Ascending aorta (tissue), 2 donors: ENCODE measurements at regions not wholly inside any gene's neighbourhood (a gene's known extent, or its start where the extent isn't known, plus 50 kb on each side); places are given as distances from the start of the nearest gene placed in this dataset.

ENCODE experiments used
- DNase-seq, 2 donors: peaks; one replicate each; pipeline ENCODE4 v3.0.0-alpha.2; 2019; ENCODE audit warnings: low spot score in 2 of 2
- H3K27ac ChIP-seq, 2 donors: fragments of 200-600 bp; sonication (generic); one replicate each; pipeline ENCODE4 v1.5.1; 2016 to 2017; ENCODE audit warnings: mild to moderate bottlenecking in 1 of 2
- H3K27me3 ChIP-seq: fragments of 200-600 bp; sonication (generic); one replicate; pipeline ENCODE4 v1.5.1; 2017
- H3K36me3 ChIP-seq, 2 donors: fragments of 200-600 bp; sonication (generic); one replicate each; pipeline ENCODE4 v1.5.1; 2016
- H3K4me1 ChIP-seq, 2 donors: fragments of 200-600 bp; sonication (generic); one replicate each; pipeline ENCODE4 v1.5.1; 2016 to 2017; ENCODE audit warnings: mild to moderate bottlenecking in 1 of 2
- H3K4me3 ChIP-seq, 2 donors: fragments of 200-600 bp; sonication (generic); one replicate each; pipeline ENCODE4 v1.5.1; 2016 to 2017; ENCODE audit warnings: mild to moderate bottlenecking in 1 of 2
- H3K9me3 ChIP-seq, 2 donors: fragments of 200-600 bp; sonication (generic); one replicate each; pipeline ENCODE4 v1.5.1; 2016
- intact Hi-C: fragments of 100-400 bp; cut with DNase I; formaldehyde crosslinking; loops from one replicate; pipeline ENCODE4 v1.15.1; 2023
- TF ChIP-seq, protein P1 (sequence below), 3 experiments: fragments of 200-600 bp in 2 of 3; fragments of 450-650 bp in 1 of 3; sonication (generic) in 2 of 3; IDR thresholded peaks; one replicate each; pipeline ENCODE4 v1.5.1; 2016 to 2019; ENCODE audit warnings: antibody characterized with exemption in 3 of 3, mild to moderate bottlenecking in 1 of 3, moderate library complexity in 1 of 3

DNA sequence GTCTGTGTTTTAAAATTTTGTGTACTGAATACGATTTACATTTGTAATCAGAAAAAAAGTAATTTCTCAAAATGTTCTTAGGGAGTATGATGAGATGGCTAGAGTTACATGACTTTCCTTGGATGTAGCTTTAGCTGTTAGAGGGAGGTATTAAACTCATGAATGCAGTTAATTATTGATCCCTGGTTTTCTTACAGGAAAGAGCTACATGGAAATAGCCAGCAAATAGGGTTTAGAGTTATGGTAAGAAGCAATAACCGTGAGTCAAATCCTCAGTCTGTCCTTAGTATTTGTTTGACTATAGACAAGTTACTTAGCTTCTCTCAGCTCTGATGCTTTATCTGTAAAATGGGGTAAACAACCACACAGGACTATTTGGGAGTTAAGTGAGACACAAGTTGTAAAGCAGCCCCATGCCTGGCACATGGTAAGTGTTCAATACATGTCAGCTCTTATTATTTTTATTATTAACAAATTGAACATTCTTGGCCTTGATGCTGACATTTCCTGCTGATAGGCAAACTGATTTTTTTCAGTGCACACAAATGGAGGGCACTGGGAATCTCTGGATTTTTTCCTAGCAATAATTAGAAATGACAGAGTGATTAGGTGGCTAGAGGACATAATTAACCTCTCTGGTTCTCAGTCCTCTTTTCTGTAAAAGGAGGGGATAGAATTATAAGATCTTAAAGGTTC is 204.5 kb upstream of the PHYHIPL start:
- H3K9me3 ChIP-seq, result no peaks in the 10 kb centered on the region
- H3K27ac ChIP-seq, result no peak overlapping the region
- intact Hi-C loops, result no loop called here
- no peak for DNase-seq
- H3K4me1 ChIP-seq, result no peaks in the 10 kb centered on the region
- H3K36me3 ChIP-seq, result no peaks in the 10 kb centered on the region
- no peaks in the 10 kb centered on the region for H3K27me3 ChIP-seq
- TF ChIP-seq, protein P1, sequence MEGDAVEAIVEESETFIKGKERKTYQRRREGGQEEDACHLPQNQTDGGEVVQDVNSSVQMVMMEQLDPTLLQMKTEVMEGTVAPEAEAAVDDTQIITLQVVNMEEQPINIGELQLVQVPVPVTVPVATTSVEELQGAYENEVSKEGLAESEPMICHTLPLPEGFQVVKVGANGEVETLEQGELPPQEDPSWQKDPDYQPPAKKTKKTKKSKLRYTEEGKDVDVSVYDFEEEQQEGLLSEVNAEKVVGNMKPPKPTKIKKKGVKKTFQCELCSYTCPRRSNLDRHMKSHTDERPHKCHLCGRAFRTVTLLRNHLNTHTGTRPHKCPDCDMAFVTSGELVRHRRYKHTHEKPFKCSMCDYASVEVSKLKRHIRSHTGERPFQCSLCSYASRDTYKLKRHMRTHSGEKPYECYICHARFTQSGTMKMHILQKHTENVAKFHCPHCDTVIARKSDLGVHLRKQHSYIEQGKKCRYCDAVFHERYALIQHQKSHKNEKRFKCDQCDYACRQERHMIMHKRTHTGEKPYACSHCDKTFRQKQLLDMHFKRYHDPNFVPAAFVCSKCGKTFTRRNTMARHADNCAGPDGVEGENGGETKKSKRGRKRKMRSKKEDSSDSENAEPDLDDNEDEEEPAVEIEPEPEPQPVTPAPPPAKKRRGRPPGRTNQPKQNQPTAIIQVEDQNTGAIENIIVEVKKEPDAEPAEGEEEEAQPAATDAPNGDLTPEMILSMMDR (IDR thresholded peaks at IDR 0.05), result no peak
- H3K4me3 ChIP-seq, result no peak overlapping the region

DNA sequence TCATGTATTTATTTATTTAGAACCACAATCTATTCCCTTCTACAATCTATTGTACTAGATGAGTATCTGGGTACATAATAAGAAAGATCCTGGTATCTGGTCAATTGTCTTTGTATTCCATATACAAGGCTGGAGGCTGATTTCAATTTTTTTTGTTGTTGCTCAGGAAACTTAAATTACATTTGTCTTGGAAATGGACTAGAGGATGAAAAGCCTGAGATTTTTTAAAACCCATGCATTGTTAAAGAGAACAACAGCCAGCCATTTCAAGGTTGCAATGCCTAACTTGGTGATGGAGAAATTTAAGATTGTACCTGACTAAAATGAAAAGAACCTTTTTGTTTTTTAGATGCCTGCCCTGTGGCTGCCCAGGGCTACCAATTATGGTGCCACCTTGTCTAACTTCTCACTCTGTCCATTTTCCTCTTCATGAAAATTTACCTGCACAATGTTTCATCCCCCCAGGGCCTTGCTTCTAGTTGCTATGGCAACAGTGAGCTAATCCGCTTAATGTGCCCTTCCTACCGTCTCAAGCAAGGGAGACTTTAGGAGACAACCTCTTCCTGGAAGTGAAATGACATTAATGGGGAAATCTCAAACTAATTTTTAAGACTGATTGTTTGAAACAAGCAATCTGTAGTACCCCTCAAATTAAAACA is 203.7 kb upstream of the PHYHIPL start:
- H3K27ac ChIP-seq, result no peak overlapping the region
- no peak for DNase-seq
- H3K9me3 ChIP-seq, result no peaks in the 10 kb centered on the region
- H3K4me1 ChIP-seq, result no peaks in the 10 kb centered on the region
- TF ChIP-seq, protein P1 (IDR thresholded peaks at IDR 0.05), result no peak
- H3K4me3 ChIP-seq, result no peak overlapping the region
- no peaks in the 10 kb centered on the region for H3K36me3 ChIP-seq
- H3K27me3 ChIP-seq, result no peaks in the 10 kb centered on the region
- intact Hi-C loops, result no loop called here

DNA sequence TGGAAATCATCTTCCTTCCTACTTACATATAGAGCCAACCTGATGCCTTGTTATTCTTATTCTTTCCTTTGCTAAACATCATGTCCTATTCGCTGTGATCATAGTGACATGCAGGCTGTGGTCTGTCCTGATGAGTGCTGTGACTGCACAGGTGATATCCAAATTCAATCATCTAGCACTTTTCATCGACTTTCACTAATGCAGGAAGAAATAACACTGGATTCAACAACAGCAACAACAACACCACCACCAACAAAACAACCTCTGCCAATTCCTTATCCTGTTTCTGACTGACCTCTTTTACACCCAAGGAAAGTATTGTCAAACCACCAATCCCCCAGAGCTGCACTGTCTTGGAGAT is 203.2 kb upstream of the PHYHIPL start:
- H3K36me3 ChIP-seq, result no peaks in the 10 kb centered on the region
- no peaks in the 10 kb centered on the region for H3K4me1 ChIP-seq
- H3K9me3 ChIP-seq, result no peaks in the 10 kb centered on the region
- intact Hi-C loops, result no loop called here
- no peak overlapping the region for H3K4me3 ChIP-seq
- no peak overlapping the region for H3K27ac ChIP-seq
- no peak for DNase-seq
- no peaks in the 10 kb centered on the region for H3K27me3 ChIP-seq
- TF ChIP-seq, protein P1 (IDR thresholded peaks at IDR 0.05), result no peak

DNA sequence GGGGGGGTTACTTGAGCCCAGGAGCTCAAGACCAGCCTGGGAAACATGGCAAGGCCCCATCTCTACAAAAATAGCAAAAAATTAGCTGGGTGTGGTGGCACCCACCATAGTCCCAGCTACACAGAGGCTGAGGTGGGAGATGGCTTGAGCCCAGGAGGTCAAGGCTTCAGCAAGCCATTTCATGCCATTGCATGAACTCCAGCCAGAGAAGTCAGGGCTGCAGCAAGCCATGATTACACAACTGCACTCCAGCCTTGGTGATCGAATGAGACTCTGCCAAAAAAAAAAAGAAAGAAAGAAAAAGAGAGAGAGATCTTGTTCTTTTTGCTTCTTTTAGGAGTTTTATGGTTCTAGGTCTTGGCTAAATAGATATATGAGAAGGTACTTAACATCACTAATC is 200.2 kb upstream of the PHYHIPL start:
- Histone ChIP-seq H3K4me3 (no peak overlapping the region), H3K9me3 (no peaks in the 10 kb centered on the region), H3K27ac (no peak overlapping the region), H3K27me3 (no peaks in the 10 kb centered on the region), H3K36me3 (no peaks in the 10 kb centered on the region), H3K4me1 (no peaks in the 10 kb centered on the region)
- intact Hi-C loops, result no loop called here
- TF ChIP-seq, protein P1 (IDR thresholded peaks at IDR 0.05), result no peak
- no peak for DNase-seq

DNA sequence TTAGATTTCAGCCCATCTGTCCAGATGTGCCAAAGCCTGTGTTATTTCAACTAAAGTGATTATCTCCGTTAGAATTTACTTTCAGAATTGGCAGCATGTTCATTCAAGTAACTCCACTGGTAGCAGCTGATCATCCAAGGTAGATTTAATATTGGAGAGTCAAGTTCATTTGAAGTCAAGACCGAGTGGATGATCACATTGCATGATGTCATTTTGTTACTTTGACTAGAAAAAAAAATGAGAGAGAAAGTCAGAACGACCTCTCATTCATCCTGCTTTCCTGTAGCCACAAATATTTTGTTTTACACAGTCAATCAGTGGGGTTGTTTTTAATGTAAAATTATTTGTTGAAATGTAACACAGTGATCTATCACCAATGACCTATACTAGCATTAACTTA is 196.7 kb upstream of the PHYHIPL start:
- no peaks in the 10 kb centered on the region for H3K36me3 ChIP-seq
- TF ChIP-seq, protein P1 (IDR thresholded peaks at IDR 0.05), result no peak

More for the DNA sequence above, 196.7 kb upstream of the PHYHIPL start:
- no peaks in the 10 kb centered on the region for H3K27me3 ChIP-seq
- no peaks in the 10 kb centered on the region for H3K4me1 ChIP-seq
- H3K9me3 ChIP-seq, result no peaks in the 10 kb centered on the region
- intact Hi-C loops, result no loop called here
- H3K4me3 ChIP-seq, result no peak overlapping the region
- no peak overlapping the region for H3K27ac ChIP-seq
- DNase-seq, result no peak
